ENCODE measurements at regions not wholly inside any gene's neighbourhood (a gene's known extent, or its start where the extent isn't known, plus 50 kb on each side); places are given as distances from the start of the nearest gene placed in this dataset.

GRCh38 chr13:78398743-78399410, 204.5 kb downstream of the POU4F1 start (continued):
- TF ChIP-seq REST (IDR thresholded peaks at IDR 0.05; ENCODE audit: unreplicated experiment) (no peak), EZH2 (IDR thresholded peaks at IDR 0.05; ENCODE audit: low read depth, unreplicated experiment) (no peak), ZNF114 (CRISPR knock-in tag; IDR thresholded peaks at IDR 0.05) (no peak)

DNA sequence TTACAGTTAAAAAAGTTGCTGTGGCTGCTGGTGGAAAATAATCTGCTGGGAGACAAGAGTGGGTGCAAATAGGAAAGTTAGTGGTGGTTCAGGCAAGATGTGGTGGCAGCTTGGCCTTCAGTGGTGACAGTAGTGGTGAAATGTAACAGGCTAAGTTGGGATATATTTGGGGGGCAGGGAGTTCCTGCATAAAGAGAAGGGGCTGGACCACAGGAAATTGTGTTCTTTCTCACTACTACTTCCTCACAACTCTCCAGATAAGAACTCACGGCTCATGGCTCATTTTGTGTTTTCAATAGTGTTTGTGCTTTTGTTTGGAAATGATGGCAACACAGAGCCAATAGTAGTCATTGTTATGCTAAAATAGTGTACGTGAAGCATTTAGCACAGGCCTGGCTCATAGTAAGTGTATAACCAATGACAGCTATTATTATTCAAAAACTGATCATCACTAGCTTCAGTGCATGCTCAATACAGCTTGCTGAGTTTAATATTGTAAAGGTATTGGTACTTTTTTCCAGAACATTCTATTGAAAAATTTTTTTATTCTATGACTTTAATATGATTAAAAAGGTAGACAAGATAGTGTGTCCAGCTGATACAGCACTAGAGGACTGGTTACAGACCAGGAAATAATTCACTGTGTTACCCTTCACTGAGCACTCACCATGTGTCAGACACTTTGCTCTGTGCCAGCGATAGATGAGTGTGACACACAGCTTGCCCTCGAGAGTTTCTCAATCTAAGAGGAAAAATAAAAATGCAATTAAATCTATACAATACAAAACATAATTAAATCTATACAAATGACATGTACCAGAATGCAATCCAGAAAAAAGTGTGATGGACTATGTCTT, 209.8 kb downstream of the POU4F1 start:
- Histone ChIP-seq H3F3A (replicated peaks; ENCODE audit: low read depth) (no peaks in the 10 kb centered on the region), H3K4me1 (ENCODE audit: insufficient read depth) (peaks cover 6% of the 10 kb centered on the region; the same call in 1 of the 2 replicates), H3K4me2 (no peak overlapping the region), H2AFZ (no peak overlapping the region), H3K9me2 (ENCODE audit: insufficient read depth) (0 out of 2 replicates have a peak, but pooled peaks cover 5% of the 10 kb centered on the region), H3K4me3 (no peak overlapping the region), H3K27ac (ENCODE audit: low read depth) (no peak overlapping the region), H3K36me3 (ENCODE audit: insufficient read depth) (no peaks in the 10 kb centered on the region), H3K79me2 (replicated peaks; ENCODE audit: insufficient read depth) (no peaks in the 10 kb centered on the region), H3K27me3 (ENCODE audit: insufficient read depth) (no peaks in the 10 kb centered on the region), H4K20me1 (replicated peaks; ENCODE audit: insufficient read depth) (no peaks in the 10 kb centered on the region)
- peaks cover 9% of the 10 kb centered on the region for H3K4me1 Mint-ChIP-seq
- no peak for TF ChIP-seq REST (IDR thresholded peaks at IDR 0.05; ENCODE audit: unreplicated experiment)
- TF ChIP-seq EZH2phosphoT487 (IDR thresholded peaks at IDR 0.05; ENCODE audit: unreplicated experiment) = no peak
- TF ChIP-seq CREB1 (CRISPR knock-in tag; IDR thresholded peaks at IDR 0.05; ENCODE audit: low read depth) = no peak
- no peak for TF ChIP-seq ZNF114 (CRISPR knock-in tag; IDR thresholded peaks at IDR 0.05)
- no peak for TF ChIP-seq ZNF331 (CRISPR knock-in tag; IDR thresholded peaks at IDR 0.05; ENCODE audit: low read depth)
- no peak for TF ChIP-seq EZH2 (IDR thresholded peaks at IDR 0.05; ENCODE audit: low read depth, unreplicated experiment)
- TF ChIP-seq, protein P1, sequence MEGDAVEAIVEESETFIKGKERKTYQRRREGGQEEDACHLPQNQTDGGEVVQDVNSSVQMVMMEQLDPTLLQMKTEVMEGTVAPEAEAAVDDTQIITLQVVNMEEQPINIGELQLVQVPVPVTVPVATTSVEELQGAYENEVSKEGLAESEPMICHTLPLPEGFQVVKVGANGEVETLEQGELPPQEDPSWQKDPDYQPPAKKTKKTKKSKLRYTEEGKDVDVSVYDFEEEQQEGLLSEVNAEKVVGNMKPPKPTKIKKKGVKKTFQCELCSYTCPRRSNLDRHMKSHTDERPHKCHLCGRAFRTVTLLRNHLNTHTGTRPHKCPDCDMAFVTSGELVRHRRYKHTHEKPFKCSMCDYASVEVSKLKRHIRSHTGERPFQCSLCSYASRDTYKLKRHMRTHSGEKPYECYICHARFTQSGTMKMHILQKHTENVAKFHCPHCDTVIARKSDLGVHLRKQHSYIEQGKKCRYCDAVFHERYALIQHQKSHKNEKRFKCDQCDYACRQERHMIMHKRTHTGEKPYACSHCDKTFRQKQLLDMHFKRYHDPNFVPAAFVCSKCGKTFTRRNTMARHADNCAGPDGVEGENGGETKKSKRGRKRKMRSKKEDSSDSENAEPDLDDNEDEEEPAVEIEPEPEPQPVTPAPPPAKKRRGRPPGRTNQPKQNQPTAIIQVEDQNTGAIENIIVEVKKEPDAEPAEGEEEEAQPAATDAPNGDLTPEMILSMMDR (conservative IDR thresholded peaks at IDR 0.05; ENCODE audit: low read depth in 2 of 2) = no peak
- no peak for TF ChIP-seq STAT1 (IDR thresholded peaks at IDR 0.05; ENCODE audit: unreplicated experiment)
- TF ChIP-seq ETS1 (IDR thresholded peaks at IDR 0.05) = no peak
- H3K27ac Mint-ChIP-seq = peak overlapping the region; percentile 25; the same call in 1 of the 2 replicates
- no peaks in the 10 kb centered on the region for H3K36me3 Mint-ChIP-seq (ENCODE audit: low read depth)
- peaks cover 4% of the 10 kb centered on the region for H3K27me3 Mint-ChIP-seq (ENCODE audit: insufficient read depth, low read depth, poor library complexity)
- DNase-seq (ENCODE audit: low spot score) (no peak), ATAC-seq (no peak)
- H3K9me3 Mint-ChIP-seq = no peaks in the 10 kb centered on the region; the same call in 2 of the 3 replicates
- no peak overlapping the region for H3K4me3 Mint-ChIP-seq

Data from GM23338 (cell line).